Ishikawa (cell line): ENCODE measurements at regions not wholly inside any gene's neighbourhood (a gene's known extent, or its start where the extent isn't known, plus 50 kb on each side); places are given as distances from the start of the nearest gene placed in this dataset.

Experiments used
- CREB1 ChIP-seq: IDR thresholded peaks from 2 replicates; pipeline ENCODE4 v1.6.1; 2012; ENCODE audit warnings: low read depth
- EGR1 ChIP-seq: IDR thresholded peaks from 2 replicates; pipeline ENCODE4 v1.6.1; 2012
- EP300 ChIP-seq: IDR thresholded peaks from 2 replicates; pipeline ENCODE4 v1.6.1; 2012; ENCODE audit warnings: borderline replicate concordance
- NFIC ChIP-seq: IDR thresholded peaks from 2 replicates; pipeline ENCODE4 v1.6.1; 2012
- REST ChIP-seq: IDR thresholded peaks from 2 replicates; pipeline ENCODE4 v1.6.1; 2012; ENCODE audit warnings: low read depth, mild to moderate bottlenecking
- TAF1 ChIP-seq: IDR thresholded peaks from 2 replicates; pipeline ENCODE4 v1.6.1; 2012; ENCODE audit warnings: low read depth, mild to moderate bottlenecking
- TEAD4 ChIP-seq: IDR thresholded peaks from 2 replicates; pipeline ENCODE4 v1.6.1; 2012

DNA sequence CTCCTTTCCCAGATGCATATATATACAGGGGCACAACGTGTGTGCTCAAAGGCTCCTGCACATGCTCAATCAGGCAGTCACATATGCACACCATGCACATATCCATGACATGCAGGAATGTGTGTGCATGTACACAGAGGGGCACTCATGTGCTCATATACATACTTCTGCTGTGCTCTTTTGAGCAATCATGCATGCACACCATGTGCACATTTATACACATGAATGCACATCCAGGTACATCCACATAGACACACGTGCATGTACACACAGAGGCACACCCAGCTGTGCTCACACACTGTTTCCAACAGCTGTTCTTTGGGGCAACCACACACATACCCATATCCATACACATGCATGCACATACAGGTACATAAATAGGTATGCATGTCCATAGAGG lies 165.3 kb downstream of the SALL1 start:
- TF ChIP-seq TAF1 (no peak), EP300 (no peak), CREB1 (no peak), EGR1 (no peak), NFIC (no peak), TEAD4 (no peak), REST (no peak)
